NCI-H1694 (cell line): ENCODE measurements at regions not wholly inside any gene's neighbourhood (a gene's known extent, or its start where the extent isn't known, plus 50 kb on each side); places are given as distances from the start of the nearest gene placed in this dataset.
"Not testable (repeated sequence)": the region's sequence is repeated elsewhere in the genome, so short reads cannot be mapped to it uniquely, and the experiment has no call there.

Source experiments
- DNase-seq: peaks from one replicate; lab custom pipeline; 2025; lab: John Stamatoyannopoulos, UW

GRCh38 chr13:71303144-71303543, 563.9 kb downstream of the DACH1 start:
- no peak for DNase-seq

- no peak for DNase-seq
These were observed 566.4 kb downstream of the DACH1 start for GRCh38 chr13:71300602-71301001.

- no peak for DNase-seq
These were observed 575.2 kb downstream of the DACH1 start for GRCh38 chr13:71291842-71292146.

GRCh38 chr13:71290963-71291841, 575.8 kb downstream of the DACH1 start:
- no peak for DNase-seq

- DNase-seq = not testable (repeated sequence)
These were observed 577.0 kb downstream of the DACH1 start for GRCh38 chr13:71289980-71290379.

GRCh38 chr13:71285700-71286099, 581.3 kb downstream of the DACH1 start:
- DNase-seq = no peak

GRCh38 chr13:71278512-71278911, 588.5 kb downstream of the DACH1 start:
- DNase-seq = no peak

GRCh38 chr13:71274923-71275608, 591.9 kb downstream of the DACH1 start:
- no peak for DNase-seq

- no peak for DNase-seq
These were observed 605.7 kb downstream of the DACH1 start for GRCh38 chr13:71261256-71261655.

- DNase-seq = no peak
These were observed 606.8 kb downstream of the DACH1 start for GRCh38 chr13:71260246-71260645.

- no peak for DNase-seq
These were observed 611.4 kb downstream of the DACH1 start for GRCh38 chr13:71255633-71256032.

GRCh38 chr13:71254384-71254783, 612.6 kb downstream of the DACH1 start:
- no peak for DNase-seq

GRCh38 chr13:71252184-71252704, 614.8 kb downstream of the DACH1 start:
- no peak for DNase-seq

GRCh38 chr13:71251292-71251951, 615.6 kb downstream of the DACH1 start:
- no peak for DNase-seq

- DNase-seq = no peak
These were observed 618.0 kb downstream of the DACH1 start for GRCh38 chr13:71249011-71249410.

GRCh38 chr13:71244161-71244560, 622.8 kb downstream of the DACH1 start:
- DNase-seq = no peak

GRCh38 chr13:71242201-71242600, 624.8 kb downstream of the DACH1 start:
- no peak for DNase-seq

- DNase-seq = no peak
These were observed 626.1 kb downstream of the DACH1 start for GRCh38 chr13:71240911-71241310.

GRCh38 chr13:71237332-71237731, 629.7 kb downstream of the DACH1 start:
- no peak for DNase-seq

GRCh38 chr13:71219698-71220415, 647.1 kb downstream of the DACH1 start:
- DNase-seq = no peak

- no peak for DNase-seq
These were observed 648.0 kb downstream of the DACH1 start for GRCh38 chr13:71218960-71219359.

- no peak for DNase-seq
These were observed 649.2 kb downstream of the DACH1 start for GRCh38 chr13:71217827-71218226.
